Stimulated activated effector memory CD8-positive, alpha-beta T cell treated with anti-CD3 and anti-CD28 coated beads, Interleukin-12 subunit alpha, Interleukin-12 subunit beta, amount 100 ng/mL, for 72 hours (primary cell): ENCODE measurements at regions not wholly inside any gene's neighbourhood (a gene's known extent, or its start where the extent isn't known, plus 50 kb on each side); places are given as distances from the start of the nearest gene placed in this dataset.
"Not testable (repeated sequence)": the region's sequence is repeated elsewhere in the genome, so short reads cannot be mapped to it uniquely, and the experiment has no call there.

Source experiments
- ATAC-seq: fragments of 150-1000 bp; cut with Tn5 transposase; 2 replicates; pipeline ENCODE4 v1.10.0; 2021
- DNase-seq, 2 donors: peaks; one replicate each; pipeline ENCODE4 v3.0.0; 2021 to 2022; ENCODE audit warnings: low spot score in 2 of 2
- H3K27ac Mint-ChIP-seq: one replicate; pipeline ENCODE4 v1.8.0; 2022; ENCODE audit warnings: mild to moderate bottlenecking, mixed read lengths
- H3K36me3 Mint-ChIP-seq: one replicate; pipeline ENCODE4 v1.8.0; 2022; ENCODE audit warnings: mild to moderate bottlenecking, mixed read lengths
- H3K4me1 Mint-ChIP-seq: one replicate; pipeline ENCODE4 v1.8.0; 2022; ENCODE audit warnings: mixed read lengths
- H3K4me3 Mint-ChIP-seq: one replicate; pipeline ENCODE4 v1.8.0; 2022; ENCODE audit warnings: mild to moderate bottlenecking, mixed read lengths
- H3K9me3 Mint-ChIP-seq: one replicate; pipeline ENCODE4 v1.8.0; 2022; ENCODE audit warnings: mixed read lengths

GRCh38 chr2:224160917-224161316, 121.8 kb upstream of the SERPINE2 start:
- H3K27ac Mint-ChIP-seq, result no peak overlapping the region
- no peaks in the 10 kb centered on the region for H3K36me3 Mint-ChIP-seq
- no peaks in the 10 kb centered on the region for H3K4me1 Mint-ChIP-seq
- ATAC-seq (no peak), DNase-seq (no peak)
- H3K4me3 Mint-ChIP-seq, result no peak overlapping the region
- H3K9me3 Mint-ChIP-seq, result no peaks in the 10 kb centered on the region

GRCh38 chr2:224159345-224159928, 120.4 kb upstream of the SERPINE2 start:
- H3K4me1 Mint-ChIP-seq, result no peaks in the 10 kb centered on the region
- no peaks in the 10 kb centered on the region for H3K36me3 Mint-ChIP-seq
- H3K9me3 Mint-ChIP-seq, result no peaks in the 10 kb centered on the region
- DNase-seq (no peak), ATAC-seq (no peak)
- H3K4me3 Mint-ChIP-seq, result no peak overlapping the region
- H3K27ac Mint-ChIP-seq, result no peak overlapping the region

GRCh38 chr2:224158831-224159230, 119.7 kb upstream of the SERPINE2 start:
- Mint-ChIP-seq H3K4me1 (no peaks in the 10 kb centered on the region), H3K4me3 (no peak overlapping the region), H3K36me3 (no peaks in the 10 kb centered on the region), H3K9me3 (no peaks in the 10 kb centered on the region), H3K27ac (no peak overlapping the region)
- DNase-seq (no peak), ATAC-seq (no peak)

GRCh38 chr2:224158061-224158460, 119.0 kb upstream of the SERPINE2 start:
- no peak for DNase-seq
- ATAC-seq, result no peak
- no peaks in the 10 kb centered on the region for H3K4me1 Mint-ChIP-seq
- H3K36me3 Mint-ChIP-seq, result no peaks in the 10 kb centered on the region
- H3K27ac Mint-ChIP-seq, result no peak overlapping the region
- no peaks in the 10 kb centered on the region for H3K9me3 Mint-ChIP-seq
- H3K4me3 Mint-ChIP-seq, result no peak overlapping the region

- no peaks in the 10 kb centered on the region for H3K4me1 Mint-ChIP-seq
- H3K9me3 Mint-ChIP-seq, result no peaks in the 10 kb centered on the region
- H3K4me3 Mint-ChIP-seq, result no peak overlapping the region
- H3K36me3 Mint-ChIP-seq, result no peaks in the 10 kb centered on the region
- ATAC-seq (no peak), DNase-seq (no peak)
- H3K27ac Mint-ChIP-seq, result no peak overlapping the region
Measured at GRCh38 chr2:224157655-224158054, 118.6 kb upstream of the SERPINE2 start.

GRCh38 chr2:224156436-224156835, 117.3 kb upstream of the SERPINE2 start:
- Mint-ChIP-seq H3K9me3 (no peaks in the 10 kb centered on the region), H3K4me3 (no peak overlapping the region), H3K4me1 (no peaks in the 10 kb centered on the region), H3K36me3 (no peaks in the 10 kb centered on the region), H3K27ac (no peak overlapping the region)
- DNase-seq (no peak), ATAC-seq (no peak)

- no peak for DNase-seq
- H3K36me3 Mint-ChIP-seq, result no peaks in the 10 kb centered on the region
Measured at GRCh38 chr2:224155896-224156295, 116.8 kb upstream of the SERPINE2 start.

GRCh38 chr2:224155371-224155770, 116.3 kb upstream of the SERPINE2 start:
- H3K4me3 Mint-ChIP-seq, result no peak overlapping the region
- H3K27ac Mint-ChIP-seq, result no peak overlapping the region
- no peaks in the 10 kb centered on the region for H3K4me1 Mint-ChIP-seq
- H3K36me3 Mint-ChIP-seq, result no peaks in the 10 kb centered on the region
- no peaks in the 10 kb centered on the region for H3K9me3 Mint-ChIP-seq
- ATAC-seq (no peak), DNase-seq (no peak)

More at GRCh38 chr2:224155896-224156295, 116.8 kb upstream of the SERPINE2 start:
- Mint-ChIP-seq H3K4me3 (no peak overlapping the region), H3K4me1 (no peaks in the 10 kb centered on the region), H3K27ac (no peak overlapping the region), H3K9me3 (no peaks in the 10 kb centered on the region)
- no peak for ATAC-seq

GRCh38 chr2:224151680-224152310, 112.7 kb upstream of the SERPINE2 start:
- Mint-ChIP-seq H3K9me3 (no peaks in the 10 kb centered on the region), H3K36me3 (no peaks in the 10 kb centered on the region), H3K4me3 (no peak overlapping the region), H3K4me1 (no peaks in the 10 kb centered on the region), H3K27ac (no peak overlapping the region)
- no peak for ATAC-seq
- no peak for DNase-seq

- Mint-ChIP-seq H3K36me3 (no peaks in the 10 kb centered on the region), H3K27ac (no peak overlapping the region), H3K9me3 (no peaks in the 10 kb centered on the region), H3K4me3 (no peak overlapping the region), H3K4me1 (no peaks in the 10 kb centered on the region)
- ATAC-seq (no peak), DNase-seq (no peak)
Measured at GRCh38 chr2:224151161-224151560, 112.1 kb upstream of the SERPINE2 start.

- ATAC-seq, H3K4me3 Mint-ChIP-seq, H3K27ac Mint-ChIP-seq, H3K36me3 Mint-ChIP-seq, H3K4me1 Mint-ChIP-seq, DNase-seq, H3K9me3 Mint-ChIP-seq: not testable (repeated sequence)
Measured at GRCh38 chr2:224148058-224148457, 109.0 kb upstream of the SERPINE2 start.

GRCh38 chr2:224147174-224147573, 108.1 kb upstream of the SERPINE2 start:
- H3K4me3 Mint-ChIP-seq, result no peak overlapping the region
- H3K27ac Mint-ChIP-seq, result no peak overlapping the region
- H3K36me3 Mint-ChIP-seq, result no peaks in the 10 kb centered on the region
- ATAC-seq (no peak), DNase-seq (no peak)
- no peaks in the 10 kb centered on the region for H3K9me3 Mint-ChIP-seq
- H3K4me1 Mint-ChIP-seq, result no peaks in the 10 kb centered on the region

GRCh38 chr2:224146356-224147160, 107.5 kb upstream of the SERPINE2 start:
- ATAC-seq, result no peak
- Mint-ChIP-seq H3K4me3 (no peak overlapping the region), H3K4me1 (no peaks in the 10 kb centered on the region), H3K9me3 (no peaks in the 10 kb centered on the region), H3K36me3 (no peaks in the 10 kb centered on the region), H3K27ac (no peak overlapping the region)
- no peak for DNase-seq

GRCh38 chr2:224145751-224146355, 106.8 kb upstream of the SERPINE2 start:
- H3K4me3 Mint-ChIP-seq, result no peak overlapping the region
- no peak overlapping the region for H3K27ac Mint-ChIP-seq
- ATAC-seq (no peak), DNase-seq (no peak)
- H3K9me3 Mint-ChIP-seq, result no peaks in the 10 kb centered on the region
- H3K4me1 Mint-ChIP-seq, result no peaks in the 10 kb centered on the region
- H3K36me3 Mint-ChIP-seq, result no peaks in the 10 kb centered on the region

GRCh38 chr2:224143526-224143925, 104.4 kb upstream of the SERPINE2 start:
- no peak overlapping the region for H3K27ac Mint-ChIP-seq
- H3K36me3 Mint-ChIP-seq, result no peaks in the 10 kb centered on the region
- H3K9me3 Mint-ChIP-seq, result no peaks in the 10 kb centered on the region
- no peaks in the 10 kb centered on the region for H3K4me1 Mint-ChIP-seq
- DNase-seq, result no peak
- no peak for ATAC-seq
- no peak overlapping the region for H3K4me3 Mint-ChIP-seq
